CD14-positive monocyte (primary cell): ENCODE measurements at regions not wholly inside any gene's neighbourhood (a gene's known extent, or its start where the extent isn't known, plus 50 kb on each side); places are given as distances from the start of the nearest gene placed in this dataset.

Experiments used
- DNase-seq, 3 donors: peaks; one replicate each; pipeline ENCODE4 v3.0.0-alpha.2; 2011 to 2022
- H2AFZ ChIP-seq: 2 replicates; pipeline ENCODE4 v1.6.0; 2012; ENCODE audit warnings: mild to moderate bottlenecking, low read depth, low read length, inconsistent platforms; ENCODE audit not compliant: insufficient read depth, poor library complexity, severe bottlenecking
- H3K27ac ChIP-seq, 2 donors: 1 replicate in 1 of 2; 2 replicates in 1 of 2; pipeline ENCODE4 v1.5.1; 2012 to 2013; ENCODE audit warnings: low read length in 2 of 2, control low read depth in 1 of 2, inconsistent platforms in 1 of 2, low read depth in 1 of 2, mild to moderate bottlenecking in 1 of 2
- H3K27me3 ChIP-seq, 2 donors: one replicate each; pipeline versions ENCODE4 v1.6.0 to v1.6.1; 2011 to 2013; ENCODE audit warnings: low read length in 2 of 2; ENCODE audit not compliant: control insufficient read depth in 2 of 2, insufficient read depth in 2 of 2
- H3K36me3 ChIP-seq, 2 donors: replicated peaks in 1 of 2; 1 replicate in 1 of 2; 2 replicates in 1 of 2; pipeline versions ENCODE4 v1.5.1 to v1.6.1; 2012 to 2013; ENCODE audit warnings: low read length in 2 of 2, control low read depth in 1 of 2, inconsistent platforms in 1 of 2, mild to moderate bottlenecking in 1 of 2; ENCODE audit not compliant: insufficient read depth in 2 of 2, control insufficient read depth in 1 of 2
- H3K4me1 ChIP-seq, 2 donors: 1 replicate in 1 of 2; 2 replicates in 1 of 2; pipeline versions ENCODE4 v1.5.1 to v1.6.1; 2012 to 2013; ENCODE audit warnings: low read length in 2 of 2, control low read depth in 1 of 2, inconsistent platforms in 1 of 2, mild to moderate bottlenecking in 1 of 2, moderate library complexity in 1 of 2; ENCODE audit not compliant: insufficient read depth in 2 of 2, control insufficient read depth in 1 of 2
- H3K4me2 ChIP-seq: replicated peaks from 2 replicates; pipeline ENCODE3; 2012; ENCODE audit warnings: low read length, moderate library complexity, mild to moderate bottlenecking; ENCODE audit not compliant: poor library complexity, severe bottlenecking; ENCODE audit errors: extremely low read depth
- H3K4me3 ChIP-seq, 3 experiments: fragments of 200-600 bp in 1 of 3; sonication (generic) in 1 of 3; replicated peaks in 1 of 3; 1 replicate in 2 of 3; 2 replicates in 1 of 3; pipeline ENCODE4 v1.5.1; 2011 to 2013; ENCODE audit warnings: low read length in 3 of 3, mild to moderate bottlenecking in 3 of 3, control low read depth in 2 of 3, low read depth in 2 of 3, inconsistent platforms in 1 of 3, moderate library complexity in 1 of 3
- H3K79me2 ChIP-seq: 2 replicates; pipeline ENCODE4 v1.6.0; 2012; ENCODE audit warnings: mild to moderate bottlenecking, control low read depth, inconsistent platforms, low read length, moderate library complexity; ENCODE audit not compliant: insufficient read depth
- H3K9ac ChIP-seq: 2 replicates; pipeline ENCODE4 v1.6.0; 2017; ENCODE audit warnings: low read length, mild to moderate bottlenecking; ENCODE audit not compliant: insufficient read depth, poor library complexity, severe bottlenecking
- H3K9me3 ChIP-seq, 2 donors: replicated peaks in 1 of 2; 1 replicate in 1 of 2; 2 replicates in 1 of 2; pipeline versions ENCODE4 v1.5.1 to v1.6.1; 2012 to 2013; ENCODE audit warnings: low read length in 2 of 2, control low read depth in 1 of 2; ENCODE audit not compliant: control insufficient read depth in 1 of 2, insufficient read depth in 1 of 2
- H4K20me1 ChIP-seq: 2 replicates; pipeline ENCODE4 v1.6.0; 2012; ENCODE audit warnings: mild to moderate bottlenecking, low read length, control low read depth, moderate library complexity; ENCODE audit not compliant: insufficient read depth
- H3K27ac Mint-ChIP-seq, 7 donors: one replicate each; pipeline ENCODE4 v1.8.0; 2020; ENCODE audit warnings: mild to moderate bottlenecking in 7 of 7, mixed read lengths in 7 of 7, moderate library complexity in 6 of 7, inconsistent platforms in 2 of 7
- H3K27me3 Mint-ChIP-seq, 3 donors: one replicate each; pipeline ENCODE4 v1.8.0; 2021 to 2022; ENCODE audit warnings: low read depth in 3 of 3, mild to moderate bottlenecking in 3 of 3, mixed read lengths in 3 of 3, moderate library complexity in 3 of 3, inconsistent platforms in 1 of 3
- H3K36me3 Mint-ChIP-seq, 2 donors: one replicate each; pipeline ENCODE4 v1.8.0; 2020; ENCODE audit warnings: mixed read lengths in 2 of 2, inconsistent platforms in 1 of 2, mild to moderate bottlenecking in 1 of 2
- H3K4me1 Mint-ChIP-seq: one replicate; pipeline ENCODE4 v1.8.0; 2020; ENCODE audit warnings: mild to moderate bottlenecking, mixed read lengths
- H3K4me3 Mint-ChIP-seq, 2 donors: one replicate each; pipeline ENCODE4 v1.8.0; 2020; ENCODE audit warnings: mild to moderate bottlenecking in 2 of 2, mixed read lengths in 2 of 2, moderate library complexity in 1 of 2
- H3K9me3 Mint-ChIP-seq, 7 donors: one replicate each; pipeline ENCODE4 v1.8.0; 2020 to 2022; ENCODE audit warnings: mixed read lengths in 7 of 7, mild to moderate bottlenecking in 6 of 7, moderate library complexity in 6 of 7, inconsistent platforms in 2 of 7
- WGBS: methylation state at CpG from one replicate; pipeline ENCODE4 v1.1.5; 2013; ENCODE audit warnings: missing lambda C conversion rate; ENCODE audit not compliant: insufficient coverage; 5-methylcytosine and 5-hydroxymethylcytosine counted together
- intact Hi-C, 2 donors: fragments of 100-400 bp; cut with micrococcal nuclease; formaldehyde crosslinking; loops; one replicate each; pipeline versions ENCODE4 v1.15.0 to v1.15.1; 2023
- TF ChIP-seq, protein P1 (sequence below): fragments of 200-600 bp; IDR thresholded peaks from one replicate; pipeline ENCODE4 v1.8.0; 2022; ENCODE audit warnings: antibody characterized with exemption, mild to moderate bottlenecking

DNA sequence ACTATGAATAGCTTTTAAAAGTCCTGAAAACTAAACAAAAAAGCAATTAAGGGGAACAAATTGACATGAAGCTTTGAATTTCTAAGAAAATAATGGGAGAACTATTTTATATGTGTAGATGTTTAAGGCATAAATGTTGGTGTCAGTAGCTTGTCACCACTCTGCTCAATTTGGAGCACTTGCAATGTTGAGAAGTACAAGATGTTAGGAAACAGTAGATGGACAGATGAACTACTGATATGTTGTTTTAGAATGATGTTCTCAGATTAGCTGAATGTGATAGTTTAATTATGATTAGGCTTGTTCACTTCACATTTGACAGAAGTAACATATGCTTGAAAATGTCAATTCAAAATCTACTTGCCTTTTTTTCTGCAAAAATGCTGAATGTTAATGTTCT, 525.7 kb upstream of the IGFBP7 start:
- H3K4me1 Mint-ChIP-seq = no peaks in the 10 kb centered on the region

DNA sequence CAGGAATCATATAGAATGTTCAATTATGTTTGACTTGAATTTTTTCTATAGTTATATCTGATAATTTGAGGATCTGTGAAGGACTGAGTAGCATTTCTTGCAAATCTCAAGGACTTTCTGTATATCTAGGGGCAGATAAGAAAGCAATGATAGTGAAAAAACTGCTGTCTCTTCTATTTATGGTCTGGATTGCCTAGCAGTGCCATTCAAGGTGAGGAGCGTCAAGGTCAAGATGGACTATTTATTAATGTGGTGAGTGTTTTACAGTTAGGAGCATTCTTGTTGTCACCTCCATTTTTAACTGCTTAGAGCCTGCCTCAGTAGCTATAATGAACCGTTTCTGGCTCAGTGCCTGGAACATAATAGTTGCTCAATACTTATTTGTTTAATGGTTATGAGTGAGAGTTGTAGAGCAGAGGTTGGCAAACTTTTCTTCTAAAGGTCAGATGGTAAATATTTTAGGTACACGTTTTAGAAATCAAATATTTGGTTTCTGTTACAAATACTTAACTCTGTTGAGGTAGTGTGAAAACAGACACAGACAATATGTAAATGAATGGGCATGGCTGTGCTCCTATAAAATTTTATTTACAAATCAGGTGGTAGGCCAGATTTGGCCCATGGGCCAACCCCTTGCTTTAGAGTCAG, 523.2 kb upstream of the IGFBP7 start:
- no peak overlapping the region for H2AFZ ChIP-seq
- no peaks in the 10 kb centered on the region for H3K4me1 Mint-ChIP-seq
- H3K4me3 Mint-ChIP-seq = no peak overlapping the region
- WGBS = no CpG with 5 or more reads among the region's 3 CpGs
- no peak for DNase-seq
- no peaks in the 10 kb centered on the region for H3K27me3 Mint-ChIP-seq
- TF ChIP-seq, protein P1, sequence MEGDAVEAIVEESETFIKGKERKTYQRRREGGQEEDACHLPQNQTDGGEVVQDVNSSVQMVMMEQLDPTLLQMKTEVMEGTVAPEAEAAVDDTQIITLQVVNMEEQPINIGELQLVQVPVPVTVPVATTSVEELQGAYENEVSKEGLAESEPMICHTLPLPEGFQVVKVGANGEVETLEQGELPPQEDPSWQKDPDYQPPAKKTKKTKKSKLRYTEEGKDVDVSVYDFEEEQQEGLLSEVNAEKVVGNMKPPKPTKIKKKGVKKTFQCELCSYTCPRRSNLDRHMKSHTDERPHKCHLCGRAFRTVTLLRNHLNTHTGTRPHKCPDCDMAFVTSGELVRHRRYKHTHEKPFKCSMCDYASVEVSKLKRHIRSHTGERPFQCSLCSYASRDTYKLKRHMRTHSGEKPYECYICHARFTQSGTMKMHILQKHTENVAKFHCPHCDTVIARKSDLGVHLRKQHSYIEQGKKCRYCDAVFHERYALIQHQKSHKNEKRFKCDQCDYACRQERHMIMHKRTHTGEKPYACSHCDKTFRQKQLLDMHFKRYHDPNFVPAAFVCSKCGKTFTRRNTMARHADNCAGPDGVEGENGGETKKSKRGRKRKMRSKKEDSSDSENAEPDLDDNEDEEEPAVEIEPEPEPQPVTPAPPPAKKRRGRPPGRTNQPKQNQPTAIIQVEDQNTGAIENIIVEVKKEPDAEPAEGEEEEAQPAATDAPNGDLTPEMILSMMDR = no peak
- H3K79me2 ChIP-seq = no peaks in the 10 kb centered on the region
- intact Hi-C loops = no loop called here
- no peak overlapping the region for H3K27ac Mint-ChIP-seq
- H3K4me3 ChIP-seq = no peak overlapping the region
- H3K36me3 ChIP-seq = no peaks in the 10 kb centered on the region
- no peak overlapping the region for H3K27ac ChIP-seq
- no peaks in the 10 kb centered on the region for H3K4me1 ChIP-seq
- H3K9ac ChIP-seq = no peak overlapping the region
- H3K36me3 Mint-ChIP-seq = no peaks in the 10 kb centered on the region
- no peaks in the 10 kb centered on the region for H3K27me3 ChIP-seq
- H3K4me2 ChIP-seq = no peak overlapping the region
- peaks cover 0 to 3% (median 0%) of the 10 kb centered on the region in 7 donors for H3K9me3 Mint-ChIP-seq
- no peaks in the 10 kb centered on the region for H4K20me1 ChIP-seq
- H3K9me3 ChIP-seq = no peaks in the 10 kb centered on the region

More for the DNA sequence above, 525.7 kb upstream of the IGFBP7 start:
- intact Hi-C loops = no loop called here
- Histone ChIP-seq H3K4me1 (no peaks in the 10 kb centered on the region), H3K9ac (no peak overlapping the region), H3K79me2 (no peaks in the 10 kb centered on the region), H3K36me3 (no peaks in the 10 kb centered on the region), H3K27me3 (no peaks in the 10 kb centered on the region), H3K27ac (no peak overlapping the region), H3K4me3 (no peak overlapping the region), H2AFZ (no peak overlapping the region), H3K4me2 (no peak overlapping the region), H3K9me3 (no peaks in the 10 kb centered on the region), H4K20me1 (no peaks in the 10 kb centered on the region)
- TF ChIP-seq, protein P1 = no peak
- peaks cover 0 to 5% (median 0%) of the 10 kb centered on the region in 7 donors for H3K9me3 Mint-ChIP-seq
- no peak for DNase-seq
- H3K36me3 Mint-ChIP-seq = no peaks in the 10 kb centered on the region
- H3K27me3 Mint-ChIP-seq = peaks cover 0 to 1% (median 0%) of the 10 kb centered on the region in 3 donors
- no peak overlapping the region for H3K27ac Mint-ChIP-seq
- no peak overlapping the region for H3K4me3 Mint-ChIP-seq
